Inflammatory macrophage treated with lipopolysaccharide for 4 hours (primary cell): ENCODE measurements at regions not wholly inside any gene's neighbourhood (a gene's known extent, or its start where the extent isn't known, plus 50 kb on each side); places are given as distances from the start of the nearest gene placed in this dataset.
"Not testable (repeated sequence)": the region's sequence is repeated elsewhere in the genome, so short reads cannot be mapped to it uniquely, and the experiment has no call there.

Source experiments
- DNase-seq: peaks from one replicate; pipeline ENCODE4 v3.0.0-alpha.2; 2020

- DNase-seq: not testable (repeated sequence)
These were observed 162.6 kb upstream of the JADE1 start for GRCh38 chr4:128646893-128647292.

- not testable (repeated sequence) for DNase-seq
These were observed 164.5 kb upstream of the JADE1 start for GRCh38 chr4:128644693-128645654.

DNA sequence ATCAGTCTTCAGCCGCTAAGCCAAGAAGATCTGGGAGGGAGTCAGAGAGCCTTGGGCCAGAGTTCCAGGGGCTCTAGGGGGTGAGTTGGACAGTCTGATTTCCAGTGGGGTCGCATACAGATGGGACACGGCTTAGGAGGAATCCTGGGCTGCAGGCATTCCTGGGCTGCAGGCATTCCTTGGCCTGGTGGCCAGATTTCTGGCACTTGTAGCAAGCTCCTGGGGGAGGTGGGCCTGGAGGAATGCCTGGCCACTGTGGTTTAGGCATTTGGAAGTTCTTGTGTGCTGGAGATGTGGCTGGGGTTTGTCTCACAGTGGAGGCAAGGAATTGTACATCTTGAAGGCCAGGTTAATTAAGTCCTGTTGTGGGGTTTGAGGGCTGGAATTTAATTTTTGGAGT, 165.4 kb upstream of the JADE1 start:
- DNase-seq: not testable (repeated sequence)

GRCh38 chr4:128641566-128641965, 167.9 kb upstream of the JADE1 start:
- DNase-seq: not testable (repeated sequence)

GRCh38 chr4:128639541-128640270, 169.8 kb upstream of the JADE1 start:
- DNase-seq: no peak

- DNase-seq: no peak
These were observed 172.6 kb upstream of the JADE1 start for GRCh38 chr4:128636906-128637305.

DNA sequence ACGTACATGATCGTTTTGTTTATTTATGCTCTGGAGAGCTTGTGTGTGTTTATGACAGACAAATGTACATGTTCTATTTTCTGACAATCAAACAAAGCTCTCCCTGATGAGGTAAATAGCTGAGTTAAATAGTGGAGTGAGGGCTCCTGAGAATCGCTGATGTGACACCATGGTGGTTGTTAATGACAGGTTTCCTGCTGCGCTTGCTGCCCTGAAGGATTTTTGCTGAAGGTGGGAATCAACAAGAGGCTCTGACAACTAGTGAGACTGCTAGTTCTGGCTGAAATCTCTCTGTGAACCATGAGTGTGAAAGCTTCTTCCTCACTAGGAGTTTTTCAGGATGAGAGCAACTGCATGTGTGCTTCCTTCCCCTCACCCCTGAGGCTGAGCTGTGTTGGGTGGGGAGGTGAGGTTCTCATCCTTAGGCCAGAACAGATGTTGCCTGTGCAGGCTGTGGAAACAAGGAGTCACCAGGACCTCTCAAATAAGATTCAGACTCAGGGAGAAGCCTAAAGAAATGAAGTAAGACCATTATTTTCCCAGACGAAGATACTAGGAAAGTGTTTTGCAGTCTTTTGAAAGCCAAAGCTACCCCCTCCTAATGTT, 173.4 kb upstream of the JADE1 start:
- no peak for DNase-seq

GRCh38 chr4:128635141-128635954, 174.2 kb upstream of the JADE1 start:
- no peak for DNase-seq

GRCh38 chr4:128633067-128633466, 176.4 kb upstream of the JADE1 start:
- no peak for DNase-seq

- DNase-seq: no peak
These were observed 178.6 kb upstream of the JADE1 start for GRCh38 chr4:128630871-128631270.

- no peak for DNase-seq
These were observed 185.8 kb upstream of the JADE1 start for GRCh38 chr4:128623508-128624215.

GRCh38 chr4:128620279-128620965, 189.1 kb upstream of the JADE1 start:
- not testable (repeated sequence) for DNase-seq

DNA sequence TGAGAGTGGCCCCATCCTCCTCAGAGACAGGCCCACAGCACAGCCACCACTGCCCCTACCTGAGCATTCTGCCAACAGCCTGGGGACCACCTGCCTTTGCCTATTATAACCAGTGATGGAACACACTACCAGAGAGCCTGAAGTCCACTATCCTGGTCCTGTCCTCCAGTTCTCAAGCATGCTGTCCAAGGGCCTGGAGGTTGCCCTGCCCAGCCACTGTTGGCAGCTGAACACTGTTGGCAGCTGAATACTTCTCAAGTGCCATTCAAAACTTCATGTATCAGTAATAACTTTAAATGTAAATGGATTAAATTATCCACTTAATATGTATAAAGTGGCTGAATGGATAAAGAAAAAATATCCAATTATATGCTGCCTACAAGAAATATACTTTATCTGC, 194.3 kb upstream of the JADE1 start:
- no peak for DNase-seq

DNA sequence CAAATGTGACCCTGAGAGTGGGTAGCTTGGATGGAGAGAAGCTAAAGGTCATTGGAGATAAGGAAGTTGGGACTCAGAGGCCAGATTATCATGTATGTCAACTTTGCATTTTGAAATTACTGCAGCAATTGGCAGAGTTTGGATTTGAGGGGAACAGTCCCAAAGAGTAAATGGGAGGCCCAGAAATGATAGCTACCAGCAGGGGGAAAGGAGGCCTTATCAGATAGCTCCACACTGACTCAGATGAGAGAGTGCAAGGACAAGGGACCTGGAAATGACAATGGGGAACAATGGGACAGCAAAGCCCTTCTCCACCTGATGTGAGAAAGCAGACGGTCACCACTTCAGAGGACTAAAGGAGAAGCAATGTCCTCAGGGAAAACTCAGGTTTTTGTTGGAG, 201.5 kb upstream of the JADE1 start:
- no peak for DNase-seq

- no peak for DNase-seq
These were observed 203.3 kb upstream of the JADE1 start for GRCh38 chr4:128606173-128606572.

DNA sequence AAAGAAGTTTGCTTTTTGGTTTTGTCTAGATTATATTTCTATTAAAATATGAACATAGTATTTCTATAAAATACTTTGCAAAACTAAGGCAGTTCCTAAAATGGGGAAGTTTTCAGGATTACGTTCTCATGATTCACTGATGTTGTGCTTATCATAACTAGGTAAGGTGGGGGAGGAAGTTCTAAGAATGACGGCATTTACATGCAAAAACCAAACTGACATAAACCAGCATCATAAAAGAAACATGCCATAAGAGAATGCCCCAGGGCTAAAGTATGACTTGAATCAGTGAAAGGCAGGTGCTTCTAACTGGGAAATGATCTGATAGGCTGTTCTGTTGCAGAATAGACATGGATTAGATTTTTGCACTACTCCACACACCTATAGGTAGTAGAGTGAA, 204.7 kb upstream of the JADE1 start:
- DNase-seq: peak; percentile 2

- no peak for DNase-seq
These were observed 205.3 kb upstream of the JADE1 start for GRCh38 chr4:128604204-128604603.

GRCh38 chr4:128603081-128603480, 206.4 kb upstream of the JADE1 start:
- no peak for DNase-seq

DNA sequence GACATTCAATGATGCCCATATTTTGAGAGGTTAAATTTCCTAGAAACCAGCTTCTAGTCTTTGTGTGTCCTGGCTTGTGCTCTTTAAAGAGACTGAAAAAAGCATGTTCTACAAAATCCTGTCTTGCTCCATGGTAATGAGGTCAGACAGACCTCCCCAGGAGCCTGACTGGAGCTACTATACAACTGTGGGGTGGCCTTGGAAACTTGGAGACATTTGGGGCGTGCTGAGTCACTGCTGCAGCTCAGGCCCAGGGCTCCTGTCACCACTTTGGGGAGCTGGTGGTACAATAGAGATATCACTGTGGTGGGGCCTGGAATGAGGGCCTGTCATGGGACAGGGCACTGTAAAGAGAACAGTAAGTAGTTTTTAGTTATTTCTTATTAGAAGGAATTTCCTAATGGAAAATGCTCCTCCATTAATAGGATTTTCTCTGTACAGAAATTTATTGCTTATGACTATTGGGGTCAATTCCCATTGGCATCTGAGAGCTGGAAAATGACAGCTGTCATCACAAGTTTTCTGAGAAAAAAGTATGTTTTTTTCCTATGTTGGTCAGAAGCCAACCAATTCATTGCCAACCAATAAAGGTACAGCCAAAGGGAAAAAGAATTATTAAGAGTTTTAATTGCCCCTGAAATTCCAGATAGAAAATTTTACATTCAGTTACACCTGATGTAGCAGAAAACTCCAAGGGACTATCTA, 207.4 kb upstream of the JADE1 start:
- DNase-seq: no peak

DNA sequence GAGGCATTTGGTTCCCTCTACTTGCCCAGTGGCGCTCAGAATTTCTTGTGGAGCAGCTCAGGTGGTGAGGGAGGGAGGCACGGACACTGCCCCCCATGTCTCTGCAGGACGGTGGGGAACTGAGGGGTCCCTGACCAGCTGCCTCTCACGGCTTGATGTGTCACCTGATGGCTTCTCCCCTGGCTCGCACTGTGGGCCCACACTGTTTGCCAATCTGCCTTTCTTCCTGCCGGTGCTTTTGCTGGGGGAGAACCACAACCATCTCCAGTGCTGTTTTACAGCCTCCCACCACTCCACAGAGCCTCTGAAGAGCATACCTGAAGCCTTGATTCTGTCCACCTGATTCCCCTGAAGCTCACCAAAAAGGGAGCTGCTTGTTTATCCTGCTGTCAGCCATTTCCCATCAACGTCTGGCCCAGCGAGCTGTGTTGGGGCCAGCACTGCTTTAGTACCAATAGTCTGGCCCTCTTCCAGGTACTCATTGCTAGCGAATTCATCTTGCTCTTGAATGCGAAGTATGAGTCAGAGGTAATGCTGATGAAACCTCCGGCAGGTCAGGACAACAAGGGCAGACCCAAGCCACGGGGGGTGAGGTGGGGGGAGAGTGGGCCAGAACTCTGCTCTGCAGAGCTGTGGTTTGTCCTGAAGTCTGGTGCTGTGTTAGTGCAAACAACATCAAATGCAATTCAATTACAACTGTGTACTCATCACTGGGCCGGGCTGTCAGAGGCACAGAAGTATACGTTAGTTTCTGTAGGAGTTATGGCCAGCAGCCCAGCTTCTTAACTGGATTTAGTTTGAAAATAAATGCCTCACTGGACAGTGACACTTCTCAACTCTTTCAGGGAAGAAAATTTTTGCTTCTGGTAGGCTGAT, 208.3 kb upstream of the JADE1 start:
- no peak for DNase-seq
